Skin epidermis (tissue), 12 donors: ENCODE measurements at regions not wholly inside any gene's neighbourhood (a gene's known extent, or its start where the extent isn't known, plus 50 kb on each side); places are given as distances from the start of the nearest gene placed in this dataset.
"Not testable (repeated sequence)": the region's sequence is repeated elsewhere in the genome, so short reads cannot be mapped to it uniquely, and the experiment has no call there.

ENCODE experiments used
- H3K27ac ChIP-seq, 21 experiments: fragments of 200-600 bp; sonication (generic) in 11 of 21; one replicate each; pipeline ENCODE4 v1.5.0; 2020; ENCODE audit warnings: mild to moderate bottlenecking in 3 of 21, inconsistent platforms in 2 of 21, moderate library complexity in 2 of 21
- H3K4me3 ChIP-seq, 7 experiments: fragments of 200-600 bp; sonication (generic) in 2 of 7; one replicate each; pipeline ENCODE4 v1.5.0; 2020; ENCODE audit warnings: inconsistent platforms in 2 of 7, mild to moderate bottlenecking in 2 of 7, moderate library complexity in 1 of 7

DNA sequence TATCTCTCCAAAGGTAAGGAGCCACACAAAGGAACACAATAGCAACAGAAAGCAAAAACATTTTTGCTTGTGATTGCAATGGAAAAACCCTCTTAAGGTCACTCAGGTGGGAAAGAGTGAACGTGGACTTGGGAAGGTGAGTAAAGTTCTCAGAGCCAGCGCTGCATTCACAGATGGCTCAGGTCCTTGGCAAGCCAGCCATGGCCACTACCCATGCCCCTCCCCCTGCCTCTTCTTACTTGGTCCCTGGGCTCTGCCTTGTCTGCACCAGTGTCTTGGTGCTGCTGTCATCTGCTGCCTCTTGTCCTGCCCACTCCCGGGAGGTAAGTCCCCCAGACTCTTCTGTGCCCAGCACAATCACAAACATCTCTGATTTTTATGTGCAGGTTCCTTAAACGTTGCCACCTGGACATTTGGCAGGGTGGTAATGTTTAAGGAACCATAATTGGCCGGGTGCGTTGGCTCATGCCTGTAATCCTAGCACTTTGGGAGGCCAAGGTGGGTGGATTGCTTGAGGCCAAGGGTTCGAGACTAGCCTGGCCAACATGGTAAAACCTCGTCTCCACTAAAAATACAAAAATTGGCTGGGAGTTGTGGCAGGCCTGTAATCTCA lies 74.6 kb downstream of the FEM1C start:
- H3K4me3 ChIP-seq: no peak overlapping the region
- H3K27ac ChIP-seq: no peak overlapping the region

DNA sequence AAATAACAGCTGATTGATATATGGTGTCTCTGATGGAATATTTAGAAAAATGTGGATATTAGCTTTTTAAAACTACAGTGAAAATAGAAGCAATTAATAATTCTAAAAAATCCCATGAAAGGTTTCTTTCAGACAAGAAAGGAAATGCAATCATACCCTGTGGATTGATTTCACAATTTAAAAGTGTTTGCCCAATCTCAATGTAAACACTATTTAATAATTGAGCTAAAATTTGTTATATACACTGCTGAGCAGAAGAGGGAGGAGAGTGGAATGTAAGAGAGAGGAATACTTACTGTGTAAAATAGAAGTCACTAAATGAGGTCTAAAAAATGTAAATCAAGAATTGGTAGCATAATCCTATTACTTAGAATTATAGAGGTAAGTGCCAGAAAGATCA lies 76.9 kb downstream of the FEM1C start:
- no peak overlapping the region for H3K4me3 ChIP-seq
- no peak overlapping the region for H3K27ac ChIP-seq

DNA sequence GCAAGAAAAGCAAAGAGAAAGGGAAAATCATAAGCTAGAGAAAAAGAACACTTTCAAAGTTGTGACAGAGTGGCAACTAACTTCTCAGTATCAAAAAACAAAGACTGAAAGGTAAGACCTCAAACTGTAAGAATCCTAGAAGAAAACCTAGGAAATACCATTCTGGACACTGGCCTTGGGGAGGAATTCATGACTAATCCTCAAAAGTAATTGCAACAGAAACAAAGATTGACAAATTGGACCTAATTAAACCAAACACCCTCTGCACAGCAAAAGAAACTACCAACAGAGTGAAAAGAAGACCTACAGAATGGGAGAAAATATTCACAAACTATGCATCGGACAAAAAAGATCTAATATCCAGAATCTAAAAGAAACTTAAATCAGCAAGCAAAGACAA lies 79.1 kb downstream of the FEM1C start:
- Histone ChIP-seq H3K4me3 (no peak overlapping the region), H3K27ac (no peak overlapping the region)

DNA sequence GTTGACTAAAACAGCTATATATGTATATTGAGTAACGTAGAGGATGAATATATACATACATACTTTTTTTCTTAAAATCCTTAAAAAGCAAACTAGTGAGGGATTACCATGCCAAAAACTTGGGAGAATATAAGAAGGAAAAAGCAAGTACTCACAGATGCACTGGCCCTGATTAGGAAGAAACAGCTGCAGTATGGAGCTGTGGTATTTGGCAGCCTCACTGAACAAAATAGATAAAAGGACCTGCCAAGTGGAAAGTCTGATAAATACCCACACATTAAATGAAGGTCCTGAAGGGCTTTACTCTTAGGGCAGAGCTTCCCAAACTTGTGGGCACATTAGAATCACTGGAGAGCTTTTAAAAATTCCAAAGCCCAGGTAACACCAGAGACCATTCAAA lies 80.6 kb downstream of the FEM1C start:
- Histone ChIP-seq H3K27ac (no peak overlapping the region), H3K4me3 (no peak overlapping the region)

DNA sequence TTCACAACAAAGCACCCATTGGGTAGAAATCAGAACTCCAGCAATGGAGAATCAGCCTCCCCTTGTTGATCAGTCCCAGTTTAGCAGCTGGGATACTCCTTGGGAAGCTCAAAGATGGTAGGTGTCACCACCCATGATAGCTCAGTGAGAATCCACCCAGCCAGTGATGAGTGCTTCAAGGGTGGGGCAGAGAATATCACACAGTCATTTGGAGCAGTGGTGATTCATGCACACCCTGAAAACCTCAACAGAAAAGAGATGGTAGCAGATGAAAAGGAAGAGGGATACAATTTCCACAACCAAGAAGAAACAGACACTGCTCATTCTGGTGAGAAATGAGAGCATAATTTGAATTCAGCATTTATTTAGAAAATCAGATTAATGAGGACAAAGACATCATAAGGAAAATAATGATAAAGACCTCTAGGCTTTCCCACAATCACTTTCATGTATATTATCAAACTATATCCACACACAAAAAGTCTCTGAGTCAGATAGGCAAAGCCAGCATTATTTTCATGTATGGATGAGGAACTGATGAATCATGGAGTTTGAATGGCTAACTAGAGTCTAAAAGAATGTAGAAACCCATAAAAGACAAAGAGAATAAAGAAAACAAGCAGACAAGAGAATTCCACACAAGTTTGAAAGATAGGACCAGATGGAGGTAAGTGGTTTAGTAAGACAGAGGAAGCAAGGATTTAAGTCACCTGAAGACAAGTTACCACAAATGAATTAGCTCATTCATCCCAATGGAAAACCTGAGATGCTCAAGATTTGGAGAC lies 82.9 kb downstream of the FEM1C start:
- H3K4me3 ChIP-seq: no peak overlapping the region
- peak overlapping the region in 11 of 21 experiments; percentile 28 to 75 (median 63) for H3K27ac ChIP-seq

DNA sequence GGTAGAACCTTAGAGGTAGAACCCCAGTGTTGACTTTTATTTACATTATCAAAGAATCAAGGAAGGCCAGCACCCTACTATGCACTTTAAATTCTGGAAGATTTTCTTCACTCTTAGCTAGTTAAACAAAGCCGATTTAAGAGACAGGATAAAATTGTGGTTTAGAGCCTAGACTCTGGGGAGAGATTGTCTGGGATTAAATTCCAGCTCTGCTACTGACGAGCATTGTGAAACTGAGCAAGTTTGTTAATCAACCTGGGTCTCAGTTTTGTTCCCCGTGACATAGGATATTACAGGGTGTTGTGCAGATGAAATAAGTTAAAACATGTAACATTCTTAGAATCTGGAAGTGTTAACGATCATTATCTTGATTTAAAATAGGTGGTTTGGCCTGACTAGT lies 83.5 kb downstream of the FEM1C start:
- H3K27ac ChIP-seq: peak overlapping the region in 13 of 21 experiments; percentile 21 to 75 (median 59)
- H3K4me3 ChIP-seq: no peak overlapping the region

DNA sequence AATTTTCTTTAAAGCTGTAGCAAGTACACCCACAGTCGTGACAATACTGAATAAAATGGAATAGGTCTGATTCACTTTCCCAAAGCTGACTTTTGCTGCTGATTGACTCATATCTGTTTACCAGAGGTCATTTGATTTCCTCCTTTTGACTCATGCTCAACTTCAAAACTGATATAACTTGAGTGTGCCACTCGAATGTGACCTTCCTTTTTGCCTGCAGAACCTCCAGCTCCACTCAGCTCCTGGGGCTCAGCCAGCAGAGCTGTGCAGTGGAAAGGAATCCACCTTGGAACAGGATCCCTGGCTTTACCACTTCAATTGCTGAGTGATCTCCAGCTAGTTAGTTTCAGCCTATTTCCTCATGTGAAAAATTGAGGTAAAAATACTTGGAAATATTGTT lies 84.1 kb downstream of the FEM1C start:
- H3K4me3 ChIP-seq: no peak overlapping the region
- peak overlapping the region in 12 of 21 experiments; percentile 12 to 77 (median 61) for H3K27ac ChIP-seq

DNA sequence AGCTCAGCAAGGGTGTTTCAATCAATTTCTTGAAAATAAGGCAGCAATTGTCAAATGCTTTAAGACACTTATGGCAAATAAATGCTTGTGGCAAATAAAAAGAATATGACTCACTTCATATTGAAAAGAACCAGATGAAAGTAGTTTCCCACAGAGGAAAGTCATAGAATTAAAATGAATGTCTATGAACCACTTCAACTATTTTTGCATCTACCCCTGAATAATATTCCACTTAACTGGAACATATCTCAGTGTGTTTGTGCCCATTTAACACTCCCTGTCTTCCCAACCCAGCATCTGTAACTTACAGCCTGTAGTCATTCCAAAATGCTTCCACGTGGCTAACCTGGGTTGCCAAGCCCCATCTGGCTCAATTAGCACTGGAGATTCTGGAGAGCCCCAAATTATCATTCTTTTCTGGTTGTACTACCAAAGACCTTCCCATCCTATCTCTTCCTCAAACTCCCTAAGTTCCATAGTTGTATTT lies 84.7 kb downstream of the FEM1C start:
- Histone ChIP-seq H3K27ac (peak overlapping the region in 9 of 21 experiments; percentile 4 to 77 (median 72)), H3K4me3 (no peak overlapping the region)

DNA sequence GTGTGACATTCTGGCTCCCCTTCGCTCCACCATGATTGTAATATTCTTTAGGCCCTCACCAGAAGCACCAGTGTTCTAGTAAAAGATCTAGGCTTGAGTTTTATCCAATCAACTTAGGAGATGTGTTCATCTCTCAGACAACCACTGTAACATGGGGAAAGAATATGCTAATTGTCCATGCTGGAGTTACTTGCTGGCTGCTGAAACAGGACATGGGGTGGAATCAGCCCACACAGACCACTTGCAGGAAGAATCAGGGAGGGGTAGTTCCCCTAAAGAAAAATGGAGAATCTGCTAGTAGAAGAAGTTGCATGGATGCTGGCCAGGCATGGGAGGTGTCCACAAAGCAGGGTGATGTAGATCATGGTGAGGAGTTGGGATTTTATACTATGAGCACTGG lies 86.2 kb downstream of the FEM1C start:
- no peak overlapping the region for H3K4me3 ChIP-seq
- H3K27ac ChIP-seq: peak overlapping the region in 2 of 21 experiments; percentile 12 to 13

DNA sequence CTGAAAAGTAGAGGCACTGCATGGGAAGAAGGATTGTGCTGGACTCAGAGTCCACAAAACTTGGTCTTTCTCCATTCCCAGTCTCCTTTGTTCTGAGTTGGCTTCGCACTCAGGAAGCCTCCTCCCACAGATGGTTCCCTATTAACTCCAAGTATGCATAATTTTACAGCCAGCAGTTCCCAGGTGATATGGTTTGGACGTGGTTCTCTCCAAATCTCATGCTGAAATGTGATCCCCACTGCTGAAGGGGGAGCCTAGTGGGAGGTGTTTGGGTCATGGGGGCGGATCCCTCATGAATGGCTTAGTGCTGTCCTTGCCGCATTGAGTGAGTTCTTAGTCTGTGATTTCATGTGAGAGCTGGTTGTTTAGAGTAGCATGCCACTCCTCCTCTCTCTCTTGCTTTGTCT lies 86.6 kb downstream of the FEM1C start:
- H3K4me3 ChIP-seq: no peak overlapping the region
- peak overlapping the region in 2 of 21 experiments; percentile 12 to 13 for H3K27ac ChIP-seq

DNA sequence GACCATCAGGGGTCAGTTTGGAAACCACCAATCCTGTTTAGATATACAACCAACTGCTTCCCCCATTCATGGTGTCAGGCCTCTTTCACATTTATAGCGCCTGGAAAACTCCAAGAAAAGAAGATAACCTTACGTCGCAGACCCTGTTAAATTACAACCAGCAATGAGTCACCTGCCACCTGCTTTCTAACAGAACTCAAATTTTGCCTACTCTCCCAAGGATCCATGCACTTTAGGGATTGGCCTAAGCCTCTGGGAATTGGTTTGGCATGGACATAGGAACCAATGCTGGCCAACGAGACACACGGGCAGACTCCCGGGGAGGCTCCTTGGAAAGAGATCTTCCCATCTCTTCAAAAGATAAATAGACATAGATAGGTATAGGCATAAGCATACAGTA lies 87.0 kb downstream of the FEM1C start:
- no peak overlapping the region for H3K27ac ChIP-seq

DNA sequence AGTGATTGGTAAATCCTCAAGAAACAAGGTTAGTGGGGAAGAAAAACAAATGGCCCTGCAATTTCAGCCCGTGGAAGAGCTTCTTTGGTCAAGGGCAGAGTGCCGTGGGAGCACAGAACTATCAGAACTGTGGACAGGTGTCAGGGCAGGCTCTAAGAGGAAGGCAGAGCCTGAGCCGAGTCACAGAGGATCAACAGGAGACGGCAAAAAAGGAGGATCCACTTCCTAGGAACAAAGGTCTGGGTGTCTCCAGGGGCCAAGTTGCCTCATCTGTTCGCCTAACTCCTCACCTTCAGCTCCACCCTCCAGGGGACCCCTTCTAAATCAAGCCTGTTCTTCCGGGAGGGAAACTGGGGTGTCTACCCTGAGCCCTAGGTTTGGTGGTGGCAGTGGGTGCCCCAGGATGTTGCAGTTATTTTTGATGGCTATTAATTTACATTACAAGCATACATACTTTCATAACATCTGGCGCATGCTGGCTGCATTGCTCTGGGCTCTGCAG lies 88.0 kb downstream of the FEM1C start:
- Histone ChIP-seq H3K4me3 (no peak overlapping the region), H3K27ac (no peak overlapping the region)

More for the DNA sequence above, 87.0 kb downstream of the FEM1C start:
- H3K4me3 ChIP-seq: no peak overlapping the region

DNA sequence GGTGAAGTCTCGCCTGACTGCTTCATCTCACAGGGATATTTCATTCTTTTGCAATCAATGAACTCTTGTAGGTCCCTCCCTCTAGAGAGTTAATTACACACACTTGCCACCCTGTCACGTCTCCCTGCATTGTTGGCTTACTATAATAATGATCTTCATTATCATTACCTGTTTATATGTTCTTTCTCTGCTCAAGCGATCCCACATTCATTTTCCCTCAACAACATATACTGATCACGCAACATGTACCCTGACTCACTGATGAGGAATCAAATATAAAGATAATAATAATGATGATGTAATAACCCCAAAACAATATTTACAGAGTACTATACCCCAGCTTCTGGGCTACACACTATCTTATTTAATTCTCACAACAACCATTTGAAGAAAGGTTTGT lies 88.5 kb downstream of the FEM1C start:
- no peak overlapping the region for H3K4me3 ChIP-seq
- no peak overlapping the region for H3K27ac ChIP-seq

DNA sequence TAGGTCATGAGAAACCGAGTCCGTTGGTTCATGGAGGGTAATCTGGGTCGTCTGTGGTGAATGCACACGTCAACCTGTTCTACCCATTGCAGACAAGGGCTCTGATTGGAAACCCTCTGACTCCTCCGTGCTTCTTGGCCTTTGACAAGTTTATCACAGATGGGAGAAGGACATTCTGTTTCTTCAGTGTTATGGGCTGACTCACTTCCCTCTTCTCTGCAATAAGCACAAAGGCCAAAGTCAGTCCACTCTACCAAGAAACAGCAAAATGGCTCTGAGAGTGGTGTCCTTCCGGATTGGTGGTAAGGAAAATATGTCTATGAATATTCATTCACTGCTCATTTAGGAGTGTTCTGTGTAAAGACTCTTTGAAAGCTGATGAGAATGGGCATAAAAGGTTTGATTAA lies 89.3 kb downstream of the FEM1C start:
- no peak overlapping the region for H3K4me3 ChIP-seq
- H3K27ac ChIP-seq: peak overlapping the region in 2 of 21 experiments; percentile 10 to 36

DNA sequence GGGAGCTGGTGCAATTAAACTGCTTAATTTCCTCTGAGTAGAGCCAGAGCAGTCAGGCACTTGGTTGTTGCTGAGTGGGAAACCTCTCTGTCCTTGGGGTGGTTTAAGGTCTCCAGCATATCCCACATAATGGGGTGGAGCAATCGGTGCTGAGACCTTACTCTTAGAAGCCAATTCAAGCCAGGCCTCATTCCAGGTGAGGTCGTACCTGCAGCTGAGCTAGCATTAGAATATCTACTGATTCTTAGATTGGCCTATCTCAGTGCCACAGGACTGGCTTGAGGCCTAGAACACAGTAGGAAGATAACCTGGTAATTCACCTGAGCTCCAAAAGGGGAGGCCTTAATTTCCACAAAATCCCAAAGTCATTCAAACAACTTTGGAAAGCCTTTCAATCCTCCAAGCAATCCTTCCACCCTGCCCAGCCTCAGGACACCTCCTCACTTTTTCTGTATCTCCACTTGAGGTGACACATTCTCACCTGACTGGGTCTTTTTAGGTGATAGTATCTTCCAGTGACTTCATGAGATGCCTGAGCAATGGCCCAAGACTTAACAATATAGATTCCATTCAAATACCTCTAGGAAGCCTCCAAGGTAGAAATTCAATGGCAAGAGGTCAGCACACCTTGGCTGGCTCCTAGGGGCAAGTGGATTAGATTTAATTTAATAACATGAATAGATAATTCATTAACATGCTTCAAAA lies 91.0 kb downstream of the FEM1C start:
- no peak overlapping the region for H3K4me3 ChIP-seq
- H3K27ac ChIP-seq: no peak overlapping the region

DNA sequence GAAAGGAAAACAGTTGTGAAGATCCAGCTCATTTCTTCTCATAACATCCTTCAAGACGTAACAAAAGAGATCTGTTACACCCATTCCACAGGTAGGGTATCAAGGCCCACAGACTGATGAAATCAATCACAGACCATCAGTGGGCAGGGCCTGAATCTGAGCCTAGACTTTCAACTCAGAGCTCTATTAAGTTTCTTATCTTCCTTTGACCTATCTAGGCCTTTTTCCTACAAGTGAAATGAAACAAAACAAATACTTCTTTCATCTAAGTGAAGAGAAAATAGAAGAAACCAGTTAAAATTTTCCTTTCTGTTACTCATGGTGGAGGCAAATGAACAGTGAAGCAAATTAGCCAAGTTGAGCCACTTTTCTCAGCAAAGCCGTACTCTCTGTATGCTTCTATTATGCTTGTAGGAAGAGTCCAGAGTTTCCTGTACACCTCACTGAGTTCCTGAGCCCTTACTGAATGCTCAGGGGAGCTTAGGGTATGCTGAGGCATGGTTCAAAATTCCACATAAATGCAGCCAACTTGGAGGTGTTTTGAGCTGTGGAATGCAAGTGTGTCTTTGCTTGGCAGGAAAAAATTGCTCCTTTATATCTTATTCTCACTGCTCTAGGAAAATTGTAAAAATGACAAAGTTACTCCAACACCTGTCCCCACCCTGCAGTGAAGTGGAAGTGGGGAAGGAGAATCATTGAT lies 91.9 kb downstream of the FEM1C start:
- no peak overlapping the region for H3K27ac ChIP-seq
- H3K4me3 ChIP-seq: no peak overlapping the region

DNA sequence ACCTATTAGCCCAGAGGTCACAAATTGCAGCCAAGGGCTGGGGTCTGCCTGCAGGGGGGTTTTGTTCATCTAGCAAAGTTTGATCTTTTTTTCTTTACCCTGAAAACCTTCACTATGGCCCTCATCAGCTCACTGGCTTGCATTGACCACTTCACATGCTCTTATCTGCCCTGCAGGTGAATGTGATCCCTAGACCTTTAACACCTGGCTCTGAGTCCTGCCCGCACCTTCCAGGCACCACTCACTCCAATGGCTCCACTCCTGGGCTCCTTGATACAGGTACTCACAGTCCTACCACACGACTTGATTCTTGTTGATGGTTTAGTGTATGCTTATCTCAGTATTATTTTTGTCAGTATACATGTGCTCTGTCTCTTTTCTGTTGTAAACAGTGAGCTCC lies 92.5 kb downstream of the FEM1C start:
- H3K27ac ChIP-seq: no peak overlapping the region
- H3K4me3 ChIP-seq: no peak overlapping the region

DNA sequence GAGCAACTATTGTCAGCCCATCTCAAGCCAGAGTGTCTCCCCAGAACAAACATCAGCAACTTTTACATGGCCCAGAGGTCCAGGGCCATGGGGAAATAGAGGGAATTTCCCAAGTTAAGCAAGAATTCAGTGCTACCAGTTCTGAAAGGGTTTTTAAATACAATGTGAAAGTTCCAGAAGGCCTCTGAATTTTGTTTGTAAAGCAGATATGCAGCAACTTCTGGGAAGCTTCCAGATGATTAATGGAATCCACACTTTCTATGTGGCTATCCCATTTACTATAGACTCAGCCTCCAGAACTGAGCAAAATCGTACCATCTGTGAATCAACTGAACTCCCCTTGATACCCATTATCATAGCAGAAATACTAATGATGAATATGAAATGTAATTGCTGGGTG lies 93.8 kb downstream of the FEM1C start:
- Histone ChIP-seq H3K27ac (peak overlapping the region in 9 of 21 experiments; percentile 0 to 74 (median 51)), H3K4me3 (no peak overlapping the region)

DNA sequence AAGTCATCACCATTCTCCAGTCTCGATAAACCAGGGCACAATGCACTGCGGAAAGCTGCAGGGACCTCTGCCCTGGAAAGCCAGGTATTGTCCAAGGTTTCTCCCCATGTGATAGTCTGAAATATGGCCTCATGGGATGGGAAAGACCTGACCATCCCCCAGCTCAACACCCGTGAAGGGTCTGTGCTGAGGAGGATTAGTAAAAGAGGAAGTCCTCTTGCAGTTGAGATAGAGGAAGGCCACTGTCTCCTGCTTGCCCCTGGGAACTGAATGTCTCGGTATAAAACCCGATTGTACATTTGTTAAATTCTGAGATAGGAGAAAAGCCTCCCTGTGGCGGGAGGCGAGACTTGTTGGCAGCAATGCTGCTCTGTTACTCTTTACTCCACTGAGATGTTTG lies 95.9 kb downstream of the FEM1C start:
- H3K4me3 ChIP-seq, H3K27ac ChIP-seq: not testable (repeated sequence)
